ENCODE measurements at regions not wholly inside any gene's neighbourhood (a gene's known extent, or its start where the extent isn't known, plus 50 kb on each side); places are given as distances from the start of the nearest gene placed in this dataset.

DNA sequence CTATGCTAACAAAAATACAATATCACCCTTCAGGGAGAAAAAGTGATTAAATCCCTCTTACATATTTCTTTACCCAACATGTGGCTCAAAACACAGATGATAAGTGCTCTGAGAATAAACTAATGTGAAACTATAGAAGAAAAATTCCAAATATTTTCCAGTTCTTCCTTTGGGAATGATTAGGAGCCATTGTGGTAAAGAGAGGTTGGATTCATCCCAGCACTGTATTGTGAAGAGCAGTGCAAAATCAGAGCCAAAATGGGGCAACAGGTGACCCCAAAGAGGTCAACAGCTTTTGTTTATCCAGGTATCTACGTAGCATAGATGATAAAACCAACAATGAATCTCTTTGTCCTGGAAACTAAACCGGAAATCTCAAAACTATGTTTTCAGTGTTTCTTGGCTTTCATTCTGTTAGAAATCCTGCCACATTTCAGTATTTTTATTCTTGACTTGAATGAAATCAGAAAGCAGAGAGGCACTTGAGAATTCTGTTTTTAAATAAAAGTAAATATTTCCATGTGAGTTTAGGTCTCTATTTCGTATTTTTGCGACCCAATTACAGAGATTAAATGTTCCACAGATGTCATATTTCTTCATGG lies 120.4 kb upstream of the FST start:
- no peak for DNase-seq (ENCODE audit: low read depth in 3 of 3, low spot score in 2 of 3)

DNA sequence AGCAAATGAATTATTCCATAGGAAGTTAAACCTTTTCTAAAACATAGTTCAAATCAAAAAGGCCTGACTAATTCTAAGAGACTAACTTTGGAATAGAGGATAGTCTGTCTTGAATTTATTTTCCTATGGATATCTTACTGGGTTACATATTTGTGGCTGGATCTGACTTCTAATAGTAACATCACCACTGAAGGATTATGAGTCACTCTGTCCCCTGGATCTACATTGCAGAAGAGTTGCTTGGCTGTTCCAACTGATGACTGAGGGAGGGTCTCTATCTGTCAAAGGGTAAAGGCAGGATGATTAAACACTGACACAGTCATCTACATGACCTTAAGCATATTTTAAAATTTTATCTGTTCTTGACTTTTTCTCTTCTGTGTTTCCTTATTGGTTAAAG lies 119.6 kb upstream of the FST start:
- no peak for DNase-seq (ENCODE audit: low read depth in 3 of 3, low spot score in 2 of 3)

DNA sequence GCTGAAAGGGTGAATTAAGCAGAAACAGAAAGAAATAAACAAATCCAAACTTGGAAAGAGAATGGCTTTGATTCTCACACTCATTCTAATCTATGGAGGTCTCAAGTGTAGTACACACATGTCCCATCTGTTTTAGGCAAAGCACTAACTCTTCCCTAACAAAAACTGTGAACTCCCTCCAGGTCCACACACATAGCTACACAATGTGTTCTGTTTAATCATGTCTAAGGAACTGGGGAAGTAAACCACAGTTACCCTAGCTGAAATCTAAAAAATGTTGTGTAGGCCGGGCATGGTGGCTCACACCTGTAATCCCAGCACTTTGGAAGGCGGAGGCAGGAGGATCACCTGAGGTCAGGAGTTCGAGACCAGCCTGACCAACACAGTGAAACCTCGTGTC lies 118.7 kb upstream of the FST start:
- DNase-seq (ENCODE audit: low read depth in 3 of 3, low spot score in 2 of 3) = no peak

DNA sequence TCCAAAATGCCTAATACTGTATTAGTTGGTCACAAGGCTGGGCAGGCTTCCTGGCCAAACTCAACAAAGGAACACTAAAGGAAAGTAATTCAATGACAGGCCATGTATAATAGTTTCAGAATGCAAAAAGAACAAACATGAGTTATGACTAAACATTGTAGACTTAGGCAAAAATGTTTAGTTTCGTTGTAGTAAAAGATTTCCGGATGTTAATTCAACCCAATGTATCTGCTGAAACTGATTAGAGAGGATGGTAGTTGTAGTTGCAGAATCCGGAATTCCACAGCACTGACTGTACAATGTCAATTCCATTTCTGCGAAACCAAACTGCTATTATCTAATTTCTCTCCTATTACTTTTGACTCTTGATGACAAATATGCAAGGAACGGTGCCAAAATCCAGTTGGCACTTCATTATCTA lies 117.9 kb upstream of the FST start:
- no peak for DNase-seq (ENCODE audit: low read depth in 3 of 3, low spot score in 2 of 3)

DNA sequence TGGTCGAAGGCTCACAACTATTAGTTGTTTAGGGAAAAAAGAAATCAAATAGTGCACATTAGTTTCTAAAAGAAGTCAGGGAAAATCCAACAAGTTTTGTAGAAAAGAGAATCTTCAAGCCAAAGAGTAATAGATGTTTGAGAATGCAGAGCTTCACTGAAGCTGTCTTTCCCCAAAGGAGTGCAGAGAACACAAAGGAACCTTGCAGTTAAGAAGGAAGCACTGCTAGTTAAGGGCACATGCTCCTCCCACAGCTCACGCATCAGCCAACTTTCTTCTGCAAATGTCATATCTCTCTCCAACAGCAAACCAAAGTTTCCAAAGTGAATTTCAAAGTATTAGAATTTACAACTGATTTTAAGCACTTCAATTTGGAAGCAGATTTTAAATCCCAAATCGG lies 116.4 kb upstream of the FST start:
- no peak for DNase-seq (ENCODE audit: low read depth in 3 of 3, low spot score in 2 of 3)

- DNase-seq (ENCODE audit: low read depth in 3 of 3, low spot score in 2 of 3) = no peak
Measured at GRCh38 chr5:53366245-53366644, 114.2 kb upstream of the FST start.

DNA sequence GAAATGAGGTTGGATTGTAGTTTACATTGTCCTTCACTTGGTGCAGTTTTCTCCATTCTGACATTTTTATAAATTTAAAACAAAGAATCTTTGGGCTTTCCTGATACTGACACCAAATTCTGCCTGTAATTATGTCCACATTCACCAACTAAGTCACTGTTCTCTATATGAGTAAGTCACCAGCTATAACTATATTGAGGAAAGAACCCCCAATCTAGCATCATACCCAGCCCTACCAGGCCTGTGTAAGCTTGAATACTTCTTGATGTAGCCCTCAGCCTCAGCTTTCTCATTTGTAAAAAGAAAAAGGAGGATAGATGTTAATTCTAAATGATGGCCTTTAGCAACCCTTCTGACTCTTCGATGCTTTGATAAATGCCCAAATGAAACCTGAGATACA lies 112.7 kb upstream of the FST start:
- DNase-seq (ENCODE audit: low read depth in 3 of 3, low spot score in 2 of 3) = no peak

DNA sequence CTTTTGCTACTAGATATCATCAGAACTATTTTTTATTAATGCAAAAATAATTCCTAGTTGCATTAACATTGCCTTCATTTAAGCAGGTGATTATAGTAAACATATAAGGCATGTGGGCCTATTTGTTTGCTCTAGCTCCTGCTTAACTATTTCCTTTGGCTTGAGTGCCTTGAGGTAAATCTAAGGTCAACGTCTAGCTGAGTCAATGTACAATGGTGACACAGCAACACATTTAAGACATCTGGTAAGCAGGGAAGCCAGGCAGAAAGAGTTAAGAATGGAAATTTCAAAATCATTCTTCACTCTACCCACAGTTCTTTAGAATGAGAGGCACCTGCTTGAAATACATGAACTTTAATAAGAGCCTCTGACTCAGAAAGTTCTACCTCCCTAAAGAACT lies 111.9 kb upstream of the FST start:
- DNase-seq (ENCODE audit: low read depth in 3 of 3, low spot score in 2 of 3) = no peak

DNA sequence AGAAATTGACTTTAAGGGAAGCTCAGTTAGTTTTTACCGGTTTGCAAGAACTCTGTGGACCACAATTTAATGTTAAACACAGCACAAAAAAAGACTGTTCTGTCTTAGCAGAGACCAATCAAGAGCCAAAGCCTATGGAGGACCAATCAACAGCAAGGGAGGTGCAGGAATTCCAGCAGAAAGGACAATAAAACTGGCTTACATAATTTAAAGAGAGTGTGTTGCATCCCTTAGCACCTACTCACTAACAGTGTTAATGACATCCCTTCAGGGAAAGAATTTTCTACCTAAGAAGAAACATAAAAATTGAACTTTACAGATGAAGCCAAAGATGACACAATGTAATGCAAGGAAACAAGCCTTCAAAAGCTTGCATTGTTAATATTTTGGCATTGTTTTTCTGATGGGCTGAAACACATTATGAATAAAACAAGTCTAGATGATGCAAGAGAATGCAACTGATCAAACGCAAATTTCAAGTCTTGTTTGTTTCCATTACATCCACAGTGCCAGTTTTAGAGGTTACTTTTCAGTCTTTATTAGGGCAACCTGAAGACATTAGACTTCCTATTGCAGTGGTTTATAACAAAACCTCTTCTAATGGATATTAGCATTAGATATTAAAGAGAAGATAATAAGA lies 111.3 kb upstream of the FST start:
- no peak for DNase-seq (ENCODE audit: low read depth in 3 of 3, low spot score in 2 of 3)

DNA sequence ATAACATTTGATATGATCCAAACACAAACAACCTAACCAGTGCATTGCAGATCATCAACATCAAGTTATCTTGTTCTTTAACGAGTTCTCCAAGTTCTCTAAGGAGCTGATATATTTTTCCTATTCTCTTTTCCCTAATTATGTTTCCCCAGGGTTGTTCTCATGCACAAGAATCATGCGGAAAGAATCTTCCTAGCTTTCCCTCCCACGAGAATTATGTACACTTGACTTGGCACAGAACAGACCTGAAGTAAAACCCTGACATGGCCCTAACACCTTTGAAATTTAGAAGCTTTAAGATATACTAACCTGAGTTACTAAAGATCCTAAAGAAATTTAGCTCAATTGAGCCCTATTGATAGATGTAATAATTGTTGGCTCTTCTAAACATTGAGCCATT lies 110.7 kb upstream of the FST start:
- DNase-seq (ENCODE audit: low read depth in 3 of 3, low spot score in 2 of 3) = no peak

DNA sequence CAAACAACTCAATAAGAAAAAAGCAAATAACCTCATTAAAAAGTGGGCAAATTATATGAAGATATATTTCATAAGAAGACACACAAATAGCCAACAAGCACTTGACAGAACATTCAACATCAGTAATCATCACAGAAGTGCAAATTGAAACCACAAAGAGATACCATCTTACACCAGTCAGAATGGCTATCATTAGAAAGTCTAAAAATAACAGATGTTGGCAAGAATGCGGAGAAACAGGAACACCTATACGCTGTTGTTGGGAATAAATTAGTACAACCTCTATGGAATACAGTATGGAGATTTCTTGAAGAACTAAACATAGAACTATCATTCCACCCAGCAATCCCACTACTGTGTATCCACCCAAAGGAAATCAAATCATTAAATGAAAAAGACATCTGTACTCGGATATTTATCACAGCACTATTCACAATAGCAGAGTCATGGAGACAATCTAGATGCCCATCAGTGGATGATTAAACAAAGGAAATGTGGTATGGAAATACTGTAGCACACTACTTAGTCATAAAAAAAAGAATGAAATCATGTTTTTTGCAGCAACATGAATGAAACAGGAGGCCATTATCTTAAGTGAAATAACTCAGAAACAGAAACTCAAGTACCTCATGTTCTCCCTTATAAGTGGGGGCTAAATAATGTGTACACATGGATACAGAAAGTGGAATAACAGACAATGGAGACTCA lies 106.8 kb upstream of the FST start:
- DNase-seq (ENCODE audit: low read depth in 3 of 3, low spot score in 2 of 3) = no peak

GRCh38 chr5:53376853-53377252 lies 103.6 kb upstream of the FST start:
- no peak for DNase-seq (ENCODE audit: low read depth in 3 of 3, low spot score in 2 of 3)

GRCh38 chr5:53378190-53378589 lies 102.2 kb upstream of the FST start:
- DNase-seq (ENCODE audit: low read depth in 3 of 3, low spot score in 2 of 3) = no peak

- no peak for DNase-seq (ENCODE audit: low read depth in 3 of 3, low spot score in 2 of 3)
Measured at GRCh38 chr5:53378590-53379247, 101.7 kb upstream of the FST start.

DNA sequence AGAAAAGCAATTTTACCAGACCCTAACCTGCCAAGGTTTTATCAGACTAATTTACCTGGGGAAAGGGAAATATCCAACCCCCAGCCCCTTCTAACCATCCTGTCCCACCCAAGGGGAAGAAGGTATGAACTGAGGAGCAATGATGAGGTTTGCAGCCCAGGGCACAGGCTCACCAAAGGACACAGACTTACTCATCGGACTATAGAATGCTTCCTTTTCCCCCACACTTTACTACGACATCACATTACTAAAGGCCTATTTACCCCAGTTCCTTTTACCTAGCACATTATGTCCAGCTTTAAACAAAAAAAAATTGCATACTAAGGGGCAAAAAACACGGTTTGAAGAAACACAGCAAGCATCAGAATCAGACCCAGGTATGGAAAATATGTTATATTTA lies 94.1 kb upstream of the FST start:
- DNase-seq (ENCODE audit: low read depth in 3 of 3, low spot score in 2 of 3) = no peak

- DNase-seq (ENCODE audit: low read depth in 3 of 3, low spot score in 2 of 3) = no peak
Measured at GRCh38 chr5:53389093-53389492, 91.3 kb upstream of the FST start.

DNA sequence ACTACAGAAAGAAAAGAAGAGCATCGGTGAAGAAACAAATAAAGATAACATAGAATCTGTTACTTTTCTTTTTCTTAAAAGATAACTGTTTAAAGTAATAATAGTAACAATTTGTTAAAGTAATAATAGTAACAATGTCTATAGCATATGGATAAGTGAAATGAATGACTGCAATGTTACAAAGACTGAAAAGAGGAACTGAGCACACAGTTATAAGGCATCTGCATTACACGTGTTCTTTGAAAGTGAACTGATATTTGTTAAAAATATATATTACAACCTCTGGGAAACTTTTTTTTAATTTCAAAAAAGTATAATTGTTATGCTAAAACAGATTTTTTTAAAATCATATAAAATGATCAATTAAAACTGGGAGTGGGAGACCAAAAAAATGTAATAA lies 88.4 kb upstream of the FST start:
- DNase-seq (ENCODE audit: low read depth in 3 of 3, low spot score in 2 of 3) = no peak

DNA sequence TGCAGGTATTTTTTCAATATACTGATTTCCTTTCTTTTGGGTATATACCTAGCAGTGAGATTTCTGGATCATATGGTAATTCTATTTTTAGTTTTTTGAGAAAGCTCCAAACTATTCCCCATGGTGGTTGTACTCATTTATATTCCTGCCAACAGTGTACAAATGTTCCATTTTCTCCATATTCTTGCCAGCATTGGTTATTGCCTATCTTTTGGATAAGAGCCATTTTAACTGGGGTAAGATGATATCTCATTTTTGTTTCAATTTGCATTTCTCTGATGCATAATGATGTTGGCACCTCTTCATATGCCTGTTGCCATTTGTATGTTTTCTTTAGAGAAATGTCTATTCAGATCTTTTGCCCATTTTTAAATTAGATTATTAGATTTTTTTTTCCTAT lies 85.6 kb upstream of the FST start:
- DNase-seq (ENCODE audit: low read depth in 3 of 3, low spot score in 2 of 3) = no peak

GRCh38 chr5:53397141-53397757 lies 83.2 kb upstream of the FST start:
- DNase-seq (ENCODE audit: low read depth in 3 of 3, low spot score in 2 of 3) = no peak

GRCh38 chr5:53397845-53398244 lies 82.6 kb upstream of the FST start:
- DNase-seq (ENCODE audit: low read depth in 3 of 3, low spot score in 2 of 3) = no peak

DNA sequence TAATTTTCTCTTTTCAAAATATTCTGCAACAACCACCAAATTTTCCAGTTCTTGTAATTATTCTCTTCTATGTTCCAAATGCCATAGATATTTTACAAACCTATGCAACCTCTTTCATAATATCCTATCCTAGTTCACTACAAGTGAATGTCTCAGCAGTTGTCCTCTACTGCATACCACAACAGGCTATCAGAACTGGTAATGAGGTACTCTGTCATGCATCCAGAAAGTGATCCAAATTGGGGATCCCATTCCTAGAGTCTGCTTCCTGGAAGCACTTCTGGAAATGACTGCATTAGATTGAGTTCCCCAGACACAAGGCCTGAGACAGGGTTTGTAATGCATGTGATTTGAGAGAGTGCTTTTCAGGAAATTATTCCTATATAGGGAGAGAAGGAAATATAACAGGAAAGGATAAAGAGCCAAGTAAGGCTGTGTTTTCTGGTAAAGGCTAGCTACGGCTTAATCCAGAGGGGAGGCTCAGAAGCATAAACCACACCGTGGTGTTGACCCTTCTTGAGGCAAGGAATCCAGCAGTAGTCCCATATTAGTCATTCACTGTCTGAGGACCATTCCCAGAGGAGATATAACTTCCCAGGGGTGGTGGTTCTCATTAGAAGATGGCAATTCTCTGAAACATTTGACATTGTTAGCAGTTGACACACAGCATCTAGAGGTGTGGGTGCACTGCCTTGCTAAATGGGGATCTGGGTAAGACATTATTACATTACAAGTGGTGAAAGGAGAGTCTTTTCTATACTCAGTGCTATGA lies 80.3 kb upstream of the FST start:
- DNase-seq (ENCODE audit: low read depth in 3 of 3, low spot score in 2 of 3) = no peak

Data from right renal cortex interstitium (tissue), 3 donors.